IPS-11a (cell line): ENCODE measurements at regions not wholly inside any gene's neighbourhood (a gene's known extent, or its start where the extent isn't known, plus 50 kb on each side); places are given as distances from the start of the nearest gene placed in this dataset.
"Not testable (repeated sequence)": the region's sequence is repeated elsewhere in the genome, so short reads cannot be mapped to it uniquely, and the experiment has no call there.

Experiments used
- H3K4me3 ChIP-seq: one replicate; pipeline ENCODE4 v1.5.1; 2013; ENCODE audit warnings: low read depth, low read length, control low read depth

GRCh38 chr7:136264304-136264703, 287.1 kb upstream of the MTPN start:
- H3K4me3 ChIP-seq: not testable (repeated sequence)

- not testable (repeated sequence) for H3K4me3 ChIP-seq
Observed at GRCh38 chr7:136263112-136263860, 286.1 kb upstream of the MTPN start.

GRCh38 chr7:136260591-136260990, 283.4 kb upstream of the MTPN start:
- not testable (repeated sequence) for H3K4me3 ChIP-seq

DNA sequence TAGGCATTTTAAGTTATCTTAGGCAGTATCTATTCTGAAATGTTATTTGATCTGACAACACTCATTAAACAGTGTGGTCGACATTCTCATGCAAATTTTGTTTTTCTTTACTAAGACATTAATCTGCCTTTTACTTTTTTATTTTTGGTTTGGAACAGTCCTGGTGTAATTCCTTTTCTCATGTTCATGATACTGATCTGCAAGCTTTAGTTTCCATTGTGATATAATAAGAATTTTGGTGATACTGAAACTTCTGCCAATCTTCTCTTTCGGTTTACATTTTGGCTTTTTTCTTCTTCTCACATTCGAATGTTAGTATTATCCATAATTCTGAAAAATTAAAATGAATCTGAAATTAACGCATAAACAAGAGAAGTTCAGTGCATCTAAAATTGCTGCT, 281.9 kb upstream of the MTPN start:
- no peak overlapping the region for H3K4me3 ChIP-seq

- no peak overlapping the region for H3K4me3 ChIP-seq
Observed at GRCh38 chr7:136256491-136256890, 279.3 kb upstream of the MTPN start.

DNA sequence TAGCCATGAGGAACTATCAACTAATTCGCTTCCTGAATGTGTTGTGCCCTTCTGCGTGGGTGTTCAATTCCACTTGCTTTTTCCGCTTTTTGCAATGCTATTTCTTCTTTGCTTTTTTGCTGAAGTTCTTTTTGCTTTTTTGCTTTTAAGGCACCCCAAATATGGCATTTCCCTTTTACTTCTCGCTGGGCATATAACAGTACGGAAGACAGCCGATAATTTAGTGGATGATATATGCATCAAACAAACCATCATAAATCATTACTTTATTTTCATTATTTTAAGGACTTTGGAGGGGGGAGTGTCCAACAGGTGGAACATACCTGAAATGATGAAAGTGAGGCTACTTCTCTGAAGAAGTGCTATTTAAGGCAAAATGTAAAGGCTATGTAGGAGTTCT, 277.0 kb upstream of the MTPN start:
- H3K4me3 ChIP-seq: no peak overlapping the region

GRCh38 chr7:136251826-136252225, 274.7 kb upstream of the MTPN start:
- no peak overlapping the region for H3K4me3 ChIP-seq

DNA sequence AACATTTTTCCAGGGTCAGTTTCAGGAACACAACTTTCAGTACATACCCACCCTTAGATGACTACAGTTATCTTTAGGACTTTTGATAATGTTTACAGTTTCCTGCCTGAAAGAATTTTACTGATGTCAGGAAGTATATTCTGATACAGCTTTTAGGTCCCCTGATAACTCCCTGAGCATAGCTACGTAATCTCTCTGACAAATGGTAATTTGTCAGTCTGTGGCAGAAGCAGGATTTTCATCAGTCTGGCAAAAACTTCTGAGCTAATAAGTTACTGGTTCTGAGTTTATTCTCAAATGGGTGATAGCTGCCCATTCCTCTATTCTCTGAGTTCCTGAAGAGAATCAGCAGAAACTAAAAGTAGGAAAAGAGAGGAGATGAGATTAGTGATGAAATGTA, 270.1 kb upstream of the MTPN start:
- H3K4me3 ChIP-seq: no peak overlapping the region

DNA sequence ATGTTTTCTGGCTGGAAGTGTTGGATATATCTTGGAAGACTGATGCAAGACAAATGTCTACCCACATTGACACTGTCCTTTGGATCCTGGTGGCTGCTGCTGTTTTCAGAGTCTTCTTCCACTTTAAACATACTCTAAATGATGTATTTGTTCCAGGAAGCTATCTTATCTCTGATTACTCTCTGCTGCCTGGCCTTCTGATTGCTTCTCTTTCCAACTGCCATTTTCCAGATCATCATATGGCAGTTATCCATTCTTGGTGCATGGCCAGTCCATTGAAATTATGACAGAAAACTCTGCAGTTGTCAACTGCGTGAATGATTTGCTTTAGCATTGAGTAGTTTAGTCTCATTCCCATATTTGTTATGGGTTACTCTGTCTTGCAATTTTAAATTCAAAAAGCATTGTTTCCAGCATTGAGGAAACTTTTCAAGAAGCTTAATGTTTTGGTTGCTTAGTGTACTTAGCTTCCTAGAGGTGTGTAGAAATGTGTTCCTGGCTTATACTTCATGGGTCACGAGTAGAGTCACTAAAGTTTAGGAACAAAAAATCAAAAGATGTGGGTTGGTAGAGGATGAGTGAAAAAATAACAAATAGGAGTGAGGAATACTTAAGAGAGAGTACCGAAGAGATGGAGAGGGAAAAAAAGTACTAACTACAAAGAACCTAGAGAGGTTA, 268.3 kb upstream of the MTPN start:
- H3K4me3 ChIP-seq: no peak overlapping the region

DNA sequence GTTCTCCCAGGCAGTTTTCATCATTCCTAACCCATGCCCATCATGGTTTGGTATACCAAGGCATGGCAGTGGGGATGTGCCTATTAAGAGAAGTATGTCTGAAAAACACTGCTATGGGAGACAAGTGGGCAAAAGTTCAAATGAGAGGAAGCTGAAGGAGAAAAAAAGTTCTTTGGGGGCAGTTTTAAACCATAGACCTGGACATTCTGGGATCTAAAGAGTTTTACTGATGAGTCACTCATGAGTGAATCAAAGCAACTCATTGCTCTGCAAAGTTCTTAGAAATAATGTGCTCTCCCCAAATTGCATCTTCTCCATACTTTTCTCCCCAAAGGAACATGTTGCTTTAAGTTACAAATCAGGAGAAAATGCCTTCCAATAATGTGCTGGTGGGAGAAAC, 256.9 kb upstream of the MTPN start:
- no peak overlapping the region for H3K4me3 ChIP-seq

GRCh38 chr7:136230210-136230609, 253.1 kb upstream of the MTPN start:
- no peak overlapping the region for H3K4me3 ChIP-seq

DNA sequence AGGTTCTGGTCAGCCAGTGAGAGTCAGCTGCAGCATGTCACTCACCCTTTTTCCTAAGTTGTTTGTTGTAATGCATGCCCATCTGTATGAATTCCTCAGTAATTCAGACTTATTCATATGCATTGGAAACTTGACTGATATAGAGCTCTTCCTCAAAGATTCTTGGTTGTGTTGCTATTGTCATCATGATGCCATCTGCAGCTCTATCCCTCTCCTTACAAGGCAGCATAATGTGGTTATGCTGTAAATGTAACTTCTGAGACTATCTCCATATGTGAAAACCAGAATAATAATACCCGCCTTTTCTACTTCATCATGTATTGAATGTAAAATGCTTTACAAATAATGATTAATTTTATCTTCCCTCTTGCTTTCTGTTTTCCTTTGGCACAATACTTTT, 252.6 kb upstream of the MTPN start:
- H3K4me3 ChIP-seq: no peak overlapping the region

DNA sequence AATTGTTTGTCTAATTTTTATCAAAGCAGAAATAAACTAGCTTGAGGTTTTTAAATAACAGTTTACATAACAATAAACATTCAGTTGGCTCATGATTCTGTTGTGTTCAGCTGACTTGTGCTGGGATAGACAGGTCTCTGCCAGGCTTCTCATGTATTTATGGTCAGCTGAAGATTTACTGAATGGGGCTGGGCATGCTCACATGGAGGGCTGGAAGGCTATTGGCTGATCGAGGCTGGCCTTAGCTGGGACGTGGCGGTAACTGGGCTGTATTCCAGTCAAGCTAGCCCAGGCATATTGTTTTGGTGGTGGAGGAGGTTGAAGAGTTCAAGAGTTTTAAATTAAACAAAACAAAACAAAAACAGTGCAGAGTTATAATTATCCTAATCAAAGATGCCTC, 251.0 kb upstream of the MTPN start:
- H3K4me3 ChIP-seq: no peak overlapping the region

DNA sequence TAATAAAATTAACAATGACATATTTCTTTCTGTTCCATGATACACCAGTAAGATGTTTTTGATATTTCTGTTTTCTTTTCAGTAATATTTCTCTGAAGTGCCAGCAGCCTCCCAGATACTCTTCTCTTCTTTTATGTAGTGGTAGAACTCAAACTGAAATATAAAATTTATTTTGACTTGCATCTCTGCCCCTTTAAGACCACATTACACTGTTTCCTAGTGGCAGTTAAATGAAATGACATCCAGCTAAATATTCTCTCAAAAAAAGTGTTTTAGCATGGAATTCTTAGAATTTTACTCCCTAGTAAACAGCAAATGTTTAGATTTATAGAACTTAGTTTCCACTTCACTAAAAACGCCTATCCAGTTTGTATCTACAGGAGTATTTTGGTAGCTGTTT, 237.2 kb upstream of the MTPN start:
- no peak overlapping the region for H3K4me3 ChIP-seq

- no peak overlapping the region for H3K4me3 ChIP-seq
Observed at GRCh38 chr7:136213012-136213411, 235.9 kb upstream of the MTPN start.

DNA sequence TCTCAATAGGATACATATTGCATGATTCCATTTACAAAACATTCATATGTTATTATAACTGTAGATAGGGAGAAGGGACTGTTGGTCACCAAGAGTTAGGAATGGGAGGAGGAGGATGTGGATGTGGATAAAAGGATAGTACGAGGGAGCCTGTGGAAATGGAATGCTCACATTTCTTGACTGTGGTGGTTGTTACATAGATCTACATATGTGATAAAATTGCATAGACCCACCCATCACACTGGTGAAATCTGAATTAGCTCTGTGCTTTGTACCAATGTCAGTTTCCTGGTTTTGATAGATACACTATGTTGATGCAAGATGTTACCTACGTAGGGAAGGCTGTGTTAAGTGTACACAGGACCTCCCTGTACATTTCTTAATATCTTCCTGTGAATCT, 233.5 kb upstream of the MTPN start:
- H3K4me3 ChIP-seq: no peak overlapping the region

DNA sequence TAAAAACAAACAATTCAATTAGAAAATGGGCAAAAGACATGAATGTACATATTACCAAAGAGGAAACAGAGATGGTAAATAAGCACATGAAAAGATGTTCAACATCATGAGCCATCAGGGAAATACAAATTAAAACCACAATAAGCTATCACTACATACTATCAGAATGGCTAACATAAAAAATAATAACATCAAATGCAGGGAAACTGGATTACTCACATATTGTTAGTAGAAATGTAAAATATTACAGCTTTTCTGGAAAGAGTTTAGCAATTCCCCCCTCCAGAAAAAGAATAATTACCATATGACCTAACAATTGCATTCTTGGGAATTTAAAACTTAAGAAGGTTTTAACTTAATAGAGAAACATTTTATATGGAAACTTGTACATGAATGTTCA, 232.9 kb upstream of the MTPN start:
- no peak overlapping the region for H3K4me3 ChIP-seq

- no peak overlapping the region for H3K4me3 ChIP-seq
Observed at GRCh38 chr7:136205956-136206355, 228.8 kb upstream of the MTPN start.

GRCh38 chr7:136198168-136198567, 221.0 kb upstream of the MTPN start:
- H3K4me3 ChIP-seq: no peak overlapping the region

DNA sequence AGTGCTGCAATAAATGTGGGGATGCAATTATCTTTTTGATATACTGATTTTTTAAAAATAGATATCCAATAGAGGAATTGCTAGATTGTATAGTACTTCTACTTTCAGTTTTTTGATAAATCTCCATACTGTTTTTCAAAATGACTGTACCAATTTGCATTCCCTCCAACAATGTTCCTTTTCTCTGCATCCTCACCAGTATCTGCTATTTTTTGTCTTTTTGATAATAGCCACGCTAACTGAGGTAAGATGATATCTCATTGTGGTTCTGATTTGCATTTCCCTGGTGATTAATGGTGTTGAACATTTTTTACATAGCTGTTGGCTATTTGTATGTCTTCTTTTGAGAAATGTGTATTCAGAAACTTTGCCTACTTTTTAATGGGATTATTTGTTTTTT, 217.7 kb upstream of the MTPN start:
- no peak overlapping the region for H3K4me3 ChIP-seq

DNA sequence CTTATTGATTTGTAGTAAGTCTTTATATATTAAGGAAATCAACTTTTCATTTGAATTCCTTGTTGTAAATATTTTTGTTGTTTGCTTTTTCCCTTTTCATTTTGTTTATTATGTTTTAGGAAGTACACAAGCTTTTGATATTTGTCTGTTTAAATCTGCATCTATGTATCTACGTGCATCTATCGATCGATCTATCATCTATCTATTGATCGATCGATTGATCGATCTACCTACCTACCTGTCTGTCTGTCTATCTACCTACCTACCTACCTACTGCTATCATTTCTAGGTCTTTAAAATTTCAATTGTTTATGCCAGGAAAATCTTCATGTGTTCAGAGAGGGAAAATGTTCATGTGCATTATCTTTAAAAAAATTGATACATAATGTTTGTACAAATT, 216.8 kb upstream of the MTPN start:
- no peak overlapping the region for H3K4me3 ChIP-seq

DNA sequence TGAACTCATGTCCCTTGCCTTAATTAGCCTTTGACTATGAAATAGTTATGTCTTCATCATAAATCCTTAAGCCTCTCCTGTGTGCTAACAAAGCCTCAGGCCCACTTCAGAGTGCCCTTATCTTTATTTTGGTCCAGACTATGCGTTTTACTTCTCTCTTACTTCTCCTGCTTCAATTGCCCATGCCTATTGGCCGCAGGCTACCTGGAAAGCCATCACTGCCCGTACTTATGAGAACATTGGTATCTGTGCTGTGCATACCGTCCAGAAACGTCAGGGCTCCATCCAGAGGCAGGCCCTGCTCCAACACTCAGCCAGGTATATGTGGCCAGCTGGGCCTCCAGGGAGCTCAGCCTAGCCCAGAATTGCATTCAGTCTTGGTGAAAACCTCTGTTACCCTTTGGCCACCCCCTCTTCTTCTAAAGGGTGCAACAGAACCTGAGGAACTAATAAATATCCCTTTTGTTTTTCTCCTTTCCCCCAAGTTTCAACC, 212.4 kb upstream of the MTPN start:
- H3K4me3 ChIP-seq: no peak overlapping the region

GRCh38 chr7:136186281-136186680, 209.1 kb upstream of the MTPN start:
- H3K4me3 ChIP-seq: no peak overlapping the region
